Spleen (tissue), 7 donors: ENCODE measurements at regions not wholly inside any gene's neighbourhood (a gene's known extent, or its start where the extent isn't known, plus 50 kb on each side); places are given as distances from the start of the nearest gene placed in this dataset.
"Not testable (repeated sequence)": the region's sequence is repeated elsewhere in the genome, so short reads cannot be mapped to it uniquely, and the experiment has no call there.

Source experiments
- POLR2A ChIP-seq, 3 donors: fragments of 450-650 bp; IDR thresholded peaks; one replicate each; pipeline ENCODE4 v1.5.1; 2017; ENCODE audit warnings: antibody characterized with exemption in 3 of 3, mild to moderate bottlenecking in 1 of 3
- POLR2AphosphoS5 ChIP-seq, 3 donors: sonication (generic); formaldehyde crosslinking; IDR thresholded peaks; one replicate each; pipeline ENCODE4 v1.5.1; 2017; ENCODE audit warnings: antibody characterized with exemption in 3 of 3
- TF ChIP-seq, protein P1 (sequence below), 11 experiments: fragments of 200-600 bp in 7 of 11; fragments of 450-650 bp in 4 of 11; sonication (generic) in 4 of 11; IDR thresholded peaks in 8 of 11; conservative IDR thresholded peaks in 3 of 11; 1 replicate in 7 of 11; 2 replicates in 4 of 11; pipeline versions ENCODE4 v1.4.0 to v1.8.0; 2016 to 2021; ENCODE audit warnings: antibody characterized with exemption in 11 of 11, inconsistent platforms in 4 of 11, mild to moderate bottlenecking in 1 of 11
- donor health status: DM: no; HTN: no; CAD: no; lungs with moderate emphysema.
- donor health status: DM: no; HTN: no; CAD: no.
- donor health status: DM: no; HTN: no; CAD: no.

DNA sequence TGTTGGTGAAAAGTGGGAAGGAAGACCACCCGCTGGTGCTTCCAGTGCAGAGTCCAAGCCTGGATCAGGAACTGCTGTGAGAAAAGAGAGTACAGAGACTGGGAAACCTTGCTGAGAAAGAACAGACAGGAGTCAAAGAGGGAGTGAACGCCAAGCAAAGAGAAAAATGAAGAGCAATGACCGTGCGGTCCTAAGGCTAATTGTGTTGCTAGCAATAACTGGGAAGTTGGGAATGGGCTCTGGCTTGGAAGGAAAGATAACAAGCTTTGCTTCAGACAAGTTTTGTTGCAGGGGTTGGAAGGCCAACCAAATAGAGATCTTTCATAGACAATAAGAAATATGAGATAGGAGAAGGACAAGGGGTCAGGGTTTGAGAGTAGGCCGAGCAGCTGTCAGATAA lies 55.0 kb upstream of the PAX8 start:
- TF ChIP-seq, protein P1, sequence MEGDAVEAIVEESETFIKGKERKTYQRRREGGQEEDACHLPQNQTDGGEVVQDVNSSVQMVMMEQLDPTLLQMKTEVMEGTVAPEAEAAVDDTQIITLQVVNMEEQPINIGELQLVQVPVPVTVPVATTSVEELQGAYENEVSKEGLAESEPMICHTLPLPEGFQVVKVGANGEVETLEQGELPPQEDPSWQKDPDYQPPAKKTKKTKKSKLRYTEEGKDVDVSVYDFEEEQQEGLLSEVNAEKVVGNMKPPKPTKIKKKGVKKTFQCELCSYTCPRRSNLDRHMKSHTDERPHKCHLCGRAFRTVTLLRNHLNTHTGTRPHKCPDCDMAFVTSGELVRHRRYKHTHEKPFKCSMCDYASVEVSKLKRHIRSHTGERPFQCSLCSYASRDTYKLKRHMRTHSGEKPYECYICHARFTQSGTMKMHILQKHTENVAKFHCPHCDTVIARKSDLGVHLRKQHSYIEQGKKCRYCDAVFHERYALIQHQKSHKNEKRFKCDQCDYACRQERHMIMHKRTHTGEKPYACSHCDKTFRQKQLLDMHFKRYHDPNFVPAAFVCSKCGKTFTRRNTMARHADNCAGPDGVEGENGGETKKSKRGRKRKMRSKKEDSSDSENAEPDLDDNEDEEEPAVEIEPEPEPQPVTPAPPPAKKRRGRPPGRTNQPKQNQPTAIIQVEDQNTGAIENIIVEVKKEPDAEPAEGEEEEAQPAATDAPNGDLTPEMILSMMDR (IDR thresholded peaks at IDR 0.05 in 8 of 11, conservative IDR thresholded peaks at IDR 0.05 in 3 of 11), result not testable (repeated sequence)
- not testable (repeated sequence) for TF ChIP-seq POLR2A, POLR2AphosphoS5 (IDR thresholded peaks at IDR 0.05)
